Colon (tissue), 2 donors: ENCODE measurements at regions not wholly inside any gene's neighbourhood (a gene's known extent, or its start where the extent isn't known, plus 50 kb on each side); places are given as distances from the start of the nearest gene placed in this dataset.
"Not testable (repeated sequence)": the region's sequence is repeated elsewhere in the genome, so short reads cannot be mapped to it uniquely, and the experiment has no call there.

Source experiments
- FAIRE-seq: peaks from 2 replicates; lab custom pipeline; 2012; peaks lifted over from hg19 to GRCh38; lab: Jason Lieb, UNC
- donor health status: control.
- donor health status: control.

DNA sequence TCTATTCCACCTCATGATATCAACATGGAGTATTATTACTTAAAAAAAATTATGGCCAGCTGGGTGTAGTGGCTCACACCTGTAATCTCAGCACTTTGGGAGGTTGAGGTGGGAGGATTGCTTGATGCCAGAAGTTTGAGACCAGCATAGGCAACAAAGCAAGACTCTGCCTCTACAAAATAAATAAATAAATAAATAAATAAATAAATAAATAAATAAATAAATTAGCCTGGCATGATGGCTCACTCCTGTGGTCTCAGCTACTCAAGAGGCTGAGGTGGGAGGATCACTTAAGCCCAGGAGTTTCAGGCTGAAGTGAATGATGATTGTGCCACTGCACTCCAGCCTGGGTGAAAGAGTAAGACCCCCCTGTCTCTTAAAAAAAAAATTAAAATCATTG is 350.8 kb downstream of the VRK1 start:
- FAIRE-seq, result not testable (repeated sequence)

DNA sequence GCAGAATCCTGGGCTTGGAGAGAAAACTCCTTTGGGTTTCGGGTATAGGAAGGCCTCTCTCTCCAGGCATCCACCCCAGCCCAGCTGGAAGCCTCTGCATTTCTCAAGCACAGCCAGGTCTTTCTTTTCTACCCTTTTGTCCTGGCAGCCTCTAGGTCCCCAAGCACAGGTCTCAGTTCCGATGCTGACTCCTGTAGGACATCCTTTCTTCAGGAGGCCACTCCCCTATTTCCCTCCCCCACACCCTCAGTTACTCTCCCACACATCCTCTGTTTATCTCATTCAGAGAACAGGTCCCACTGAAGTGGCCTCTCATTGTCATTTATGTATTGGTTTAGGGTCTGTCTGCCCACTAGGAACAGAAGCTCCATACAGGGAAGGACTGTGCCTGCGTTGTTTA is 352.6 kb downstream of the VRK1 start:
- no peak for FAIRE-seq

DNA sequence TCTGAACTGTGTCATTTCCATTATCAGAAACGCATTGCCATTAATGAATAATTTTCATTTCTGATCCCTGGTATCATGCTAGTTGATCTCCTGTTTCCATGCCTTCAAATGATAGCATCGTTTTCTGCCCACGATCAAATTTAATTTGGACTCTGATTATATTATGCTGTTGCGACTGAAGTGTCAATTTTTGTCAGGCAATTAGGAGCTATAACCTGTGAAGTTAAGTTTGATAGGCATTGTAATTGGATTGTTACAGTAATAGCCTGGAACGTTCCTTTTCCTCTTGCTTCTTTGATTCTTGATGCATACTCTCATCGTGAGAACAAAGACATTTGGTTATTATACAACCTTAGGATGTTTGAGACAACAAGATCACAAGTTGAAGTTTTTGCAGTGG is 356.3 kb downstream of the VRK1 start:
- no peak for FAIRE-seq

DNA sequence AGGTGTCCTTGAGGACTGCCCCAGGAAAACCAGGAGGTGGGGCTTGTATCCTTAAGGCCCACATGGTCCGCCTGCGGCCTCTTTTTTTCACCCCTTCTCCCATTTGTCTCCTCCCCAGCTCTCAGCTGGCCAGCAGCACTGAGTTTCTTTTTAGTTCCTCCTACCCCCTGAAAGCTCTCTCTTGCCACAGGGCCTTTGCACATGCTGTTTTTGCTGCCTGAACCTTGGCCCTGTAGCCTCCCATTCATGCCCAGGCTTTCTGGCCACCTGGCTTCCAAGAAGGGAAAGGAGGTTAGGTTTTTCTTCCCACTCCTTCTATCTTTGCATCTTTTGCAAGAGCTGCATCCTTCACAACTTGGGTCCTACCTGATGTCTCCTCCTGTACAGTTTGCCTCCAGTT is 358.1 kb downstream of the VRK1 start:
- no peak for FAIRE-seq

DNA sequence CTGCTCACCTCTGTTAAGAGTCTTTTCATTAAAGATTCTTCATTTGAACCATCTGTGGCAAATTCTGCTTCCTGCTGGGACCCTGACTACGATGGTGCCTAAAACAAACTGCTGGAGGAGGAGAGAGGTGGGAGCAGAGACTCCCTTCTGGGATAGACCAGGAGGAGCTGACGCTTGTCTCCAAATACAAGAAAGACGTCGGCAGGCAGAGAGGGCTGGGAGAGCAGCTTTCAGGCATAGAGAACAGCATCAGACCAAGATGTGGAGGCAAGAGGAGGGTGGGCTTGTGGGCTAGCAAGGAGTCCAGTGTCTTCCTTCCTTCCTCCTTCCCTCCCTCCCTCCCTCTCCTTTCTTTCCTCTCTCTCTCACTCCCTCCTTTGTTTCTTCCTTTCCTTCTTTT is 358.6 kb downstream of the VRK1 start:
- FAIRE-seq, result no peak

DNA sequence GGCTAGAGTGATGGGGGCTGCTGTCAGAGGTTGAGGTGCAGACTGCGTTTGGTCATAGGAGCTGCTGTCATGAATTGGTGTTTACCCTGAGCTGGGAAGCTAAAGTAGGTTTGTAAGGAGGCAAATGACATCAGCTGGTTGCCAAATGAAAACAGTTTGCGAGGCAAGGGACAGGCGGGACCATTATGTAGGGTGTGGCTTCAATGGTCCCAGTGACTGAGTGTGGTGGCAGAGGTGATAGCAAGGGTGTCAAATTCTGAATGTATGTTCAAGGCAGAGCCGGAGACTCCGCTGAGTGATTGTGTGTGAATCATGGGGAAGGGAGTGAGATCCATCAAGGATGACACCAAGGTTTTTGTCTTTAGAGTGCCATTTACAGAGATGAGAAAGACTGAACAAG is 359.5 kb downstream of the VRK1 start:
- no peak for FAIRE-seq

DNA sequence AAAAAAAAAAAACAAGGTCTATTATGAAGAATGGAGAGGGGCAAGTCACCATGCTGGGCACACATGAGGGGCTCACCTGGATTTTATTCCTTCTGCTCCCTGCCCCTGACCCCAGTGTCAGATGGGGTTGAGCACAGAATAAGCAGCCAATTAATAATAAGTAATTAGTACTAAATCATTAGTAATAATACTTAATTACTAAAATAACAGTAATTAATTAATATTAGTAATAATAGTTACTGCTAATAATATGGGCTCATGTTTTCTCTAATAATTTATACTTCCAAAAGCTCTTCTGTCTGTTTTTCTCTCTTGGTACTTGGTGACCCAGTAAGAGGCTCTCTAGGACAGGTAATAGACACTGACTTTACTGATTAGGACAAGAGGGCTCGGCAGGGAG is 360.9 kb downstream of the VRK1 start:
- no peak for FAIRE-seq

DNA sequence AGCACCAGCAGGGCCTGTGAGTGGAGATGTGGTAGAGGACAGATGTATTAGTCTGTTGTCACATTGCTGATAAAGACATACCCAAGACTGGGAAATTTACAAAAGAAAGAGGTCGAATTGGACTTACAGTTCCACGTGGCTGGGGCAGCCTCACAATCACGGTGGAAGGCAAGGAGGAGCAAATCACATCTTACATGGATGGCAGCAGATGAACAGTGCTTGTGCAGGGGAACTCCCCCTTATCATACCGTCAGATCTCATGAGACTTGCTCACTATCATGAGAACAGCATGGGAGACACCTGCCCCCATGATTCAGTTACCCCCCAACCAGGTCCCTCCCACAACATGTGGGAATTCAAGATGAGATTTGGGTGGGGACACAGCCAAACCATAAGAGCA is 361.9 kb downstream of the VRK1 start:
- FAIRE-seq, result no peak

DNA sequence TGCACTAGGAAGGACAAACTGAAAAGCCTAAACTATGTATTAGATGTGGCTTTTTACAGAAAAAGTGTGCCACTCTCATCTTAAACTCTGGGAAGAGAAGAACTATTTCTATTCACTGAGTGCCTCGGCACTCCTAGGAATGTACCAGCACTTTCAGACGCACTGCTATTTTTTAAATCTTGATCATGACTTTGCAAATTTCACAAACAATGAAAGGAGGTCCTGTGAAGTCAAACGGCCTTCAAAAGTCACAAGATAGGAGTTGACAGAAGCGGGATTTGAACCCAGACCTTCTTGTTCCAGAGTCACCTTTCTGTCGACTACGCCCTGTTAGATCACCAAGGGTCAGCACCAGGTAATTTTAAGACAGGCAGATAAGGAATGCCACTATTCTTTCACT is 365.4 kb downstream of the VRK1 start:
- FAIRE-seq, result no peak

DNA sequence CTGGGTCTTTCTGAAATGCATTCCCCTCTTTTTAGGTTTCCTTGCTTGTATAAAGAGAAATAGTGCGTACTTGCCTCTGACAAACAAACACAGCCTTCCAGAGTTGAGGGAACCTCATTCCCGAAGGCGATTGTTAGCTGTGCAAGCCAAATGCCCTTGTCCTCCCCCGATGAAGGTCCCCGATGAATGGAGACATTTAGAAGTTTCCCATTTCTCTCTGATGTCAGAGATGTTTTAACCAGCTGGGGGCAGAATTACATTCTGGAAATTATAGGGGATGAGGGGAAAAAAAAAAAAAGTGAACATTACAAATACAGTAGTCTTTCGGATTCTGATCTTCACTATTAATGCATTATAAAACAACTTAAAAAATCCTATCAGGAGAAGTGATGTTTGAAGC is 366.8 kb downstream of the VRK1 start:
- FAIRE-seq, result no peak

DNA sequence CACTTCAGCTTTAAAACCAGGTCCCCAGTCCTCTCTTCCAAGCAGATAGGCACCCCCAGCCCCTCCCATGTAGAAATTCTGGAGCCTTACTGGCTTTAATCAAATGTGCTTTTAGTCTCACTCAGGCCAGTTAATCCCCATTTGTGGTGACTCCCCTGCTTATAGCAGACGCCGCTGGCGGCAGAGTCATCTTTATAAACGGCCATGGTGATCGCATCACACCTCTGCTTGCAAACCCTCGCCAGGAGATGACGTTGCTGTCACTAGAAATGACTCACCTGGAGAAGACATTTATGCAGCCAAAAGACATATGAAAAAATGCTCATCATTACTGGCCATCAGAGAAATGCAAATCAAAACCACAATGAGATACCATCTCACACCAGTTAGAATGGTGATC is 369.3 kb downstream of the VRK1 start:
- FAIRE-seq, result no peak

DNA sequence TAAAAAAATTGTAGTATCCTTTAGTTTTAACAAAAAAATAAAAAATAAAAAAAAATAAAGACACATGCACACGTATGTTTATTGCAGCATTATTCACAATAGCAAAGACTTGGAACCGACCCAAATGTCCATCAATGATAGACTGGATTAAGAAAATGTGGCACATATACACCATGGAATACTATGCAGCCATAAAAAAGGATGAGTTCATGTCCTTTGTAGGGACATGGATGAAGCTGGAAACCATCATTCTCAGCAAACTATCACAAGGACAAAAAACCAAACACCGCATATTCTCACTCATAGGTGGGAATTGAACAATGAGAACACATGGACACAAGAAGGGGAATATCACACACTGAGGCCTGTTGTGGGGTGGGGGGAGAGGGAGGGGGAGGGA is 370.4 kb downstream of the VRK1 start:
- FAIRE-seq, result not testable (repeated sequence)

DNA sequence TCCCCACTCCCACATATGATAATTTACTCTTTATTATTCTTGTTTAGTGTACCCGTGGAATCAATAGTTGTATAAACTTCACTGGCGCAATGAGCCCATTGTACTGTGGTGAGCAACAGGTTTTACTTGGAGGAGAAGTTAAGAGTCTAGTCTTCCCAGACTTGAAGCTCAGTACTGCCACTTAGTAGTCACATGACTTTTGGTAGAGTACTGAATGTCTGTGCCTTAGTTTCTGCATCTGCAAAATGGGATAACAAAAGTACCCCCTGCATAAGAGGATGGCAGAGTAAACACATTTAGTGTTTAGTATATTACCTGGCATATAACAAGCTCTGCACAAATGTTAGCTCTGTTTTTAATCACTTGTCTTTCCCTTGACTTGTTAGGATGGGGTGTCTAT is 375.5 kb downstream of the VRK1 start:
- no peak for FAIRE-seq

DNA sequence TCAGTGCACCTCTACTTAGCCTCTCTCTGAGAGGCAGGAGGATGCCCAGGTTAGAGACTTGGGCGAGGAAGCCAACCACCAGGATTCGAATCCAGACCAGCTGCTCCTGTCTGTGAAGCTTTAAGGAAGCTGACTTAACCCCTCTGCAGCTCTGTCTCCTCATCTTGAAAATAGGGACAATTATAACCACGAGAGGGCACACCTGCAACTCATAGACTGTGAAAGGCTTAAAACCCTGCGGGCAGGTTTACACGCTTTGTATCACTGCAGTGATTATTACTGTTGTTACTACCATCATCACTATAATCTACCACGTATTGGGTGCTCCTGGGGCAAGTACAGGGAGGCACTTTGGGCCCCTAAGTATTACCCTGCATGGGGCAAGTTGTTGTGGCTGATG is 379.8 kb downstream of the VRK1 start:
- FAIRE-seq, result no peak

DNA sequence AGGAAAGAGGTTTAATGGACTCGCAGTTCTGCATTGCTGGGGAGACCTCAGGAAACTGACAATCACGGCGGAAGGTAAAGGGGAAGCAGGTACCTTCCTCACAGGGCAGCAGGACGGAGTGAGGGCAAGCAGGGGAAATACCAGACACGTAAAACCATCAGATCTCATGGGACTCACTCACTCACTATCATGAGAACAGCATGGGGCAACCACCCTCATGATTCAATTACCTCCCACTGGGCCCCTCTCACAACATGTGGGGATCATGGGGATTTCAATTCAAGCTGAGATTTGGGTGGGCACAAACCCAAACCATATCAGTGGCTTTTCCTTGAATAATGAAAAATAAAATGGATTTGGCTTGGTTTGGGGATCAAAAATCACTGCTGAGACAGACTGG is 380.5 kb downstream of the VRK1 start:
- no peak for FAIRE-seq

DNA sequence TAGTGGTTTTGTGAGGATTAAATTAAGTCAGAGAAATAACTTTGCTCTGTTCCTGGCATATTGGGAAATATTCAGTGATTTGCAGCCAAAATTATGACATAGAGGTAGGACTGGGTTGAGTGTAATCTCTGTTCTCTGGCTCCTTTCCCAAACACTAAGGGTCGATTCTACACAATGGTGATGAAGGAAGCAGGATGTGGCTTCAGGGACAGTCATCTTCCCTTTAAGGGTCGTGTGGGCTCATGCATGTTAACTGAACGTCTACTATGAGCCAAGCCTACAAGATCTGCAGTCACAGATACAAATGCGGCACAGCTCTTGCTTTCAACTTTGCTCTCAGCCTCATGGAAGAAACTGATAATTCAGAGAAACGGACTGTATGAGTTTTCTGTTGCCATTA is 381.6 kb downstream of the VRK1 start:
- FAIRE-seq, result no peak

DNA sequence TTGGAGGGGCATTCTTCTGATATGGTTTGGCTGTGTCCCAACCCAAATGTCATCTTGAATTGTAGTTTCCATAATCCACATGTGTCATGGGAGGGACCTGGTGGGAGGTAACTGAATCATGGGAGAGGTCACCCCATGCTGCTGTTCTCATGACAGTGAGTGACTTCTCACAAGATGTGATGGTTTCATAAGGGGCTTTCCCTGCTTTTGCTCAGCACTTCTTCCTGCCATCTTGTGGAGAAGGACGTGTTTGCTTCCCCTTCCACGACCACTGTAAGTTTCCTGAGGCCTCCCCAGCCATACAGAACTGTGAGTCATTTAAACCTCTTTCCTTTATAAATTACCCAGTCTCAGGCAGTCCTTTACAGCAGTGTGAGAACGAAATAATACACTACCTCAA is 382.4 kb downstream of the VRK1 start:
- no peak for FAIRE-seq

DNA sequence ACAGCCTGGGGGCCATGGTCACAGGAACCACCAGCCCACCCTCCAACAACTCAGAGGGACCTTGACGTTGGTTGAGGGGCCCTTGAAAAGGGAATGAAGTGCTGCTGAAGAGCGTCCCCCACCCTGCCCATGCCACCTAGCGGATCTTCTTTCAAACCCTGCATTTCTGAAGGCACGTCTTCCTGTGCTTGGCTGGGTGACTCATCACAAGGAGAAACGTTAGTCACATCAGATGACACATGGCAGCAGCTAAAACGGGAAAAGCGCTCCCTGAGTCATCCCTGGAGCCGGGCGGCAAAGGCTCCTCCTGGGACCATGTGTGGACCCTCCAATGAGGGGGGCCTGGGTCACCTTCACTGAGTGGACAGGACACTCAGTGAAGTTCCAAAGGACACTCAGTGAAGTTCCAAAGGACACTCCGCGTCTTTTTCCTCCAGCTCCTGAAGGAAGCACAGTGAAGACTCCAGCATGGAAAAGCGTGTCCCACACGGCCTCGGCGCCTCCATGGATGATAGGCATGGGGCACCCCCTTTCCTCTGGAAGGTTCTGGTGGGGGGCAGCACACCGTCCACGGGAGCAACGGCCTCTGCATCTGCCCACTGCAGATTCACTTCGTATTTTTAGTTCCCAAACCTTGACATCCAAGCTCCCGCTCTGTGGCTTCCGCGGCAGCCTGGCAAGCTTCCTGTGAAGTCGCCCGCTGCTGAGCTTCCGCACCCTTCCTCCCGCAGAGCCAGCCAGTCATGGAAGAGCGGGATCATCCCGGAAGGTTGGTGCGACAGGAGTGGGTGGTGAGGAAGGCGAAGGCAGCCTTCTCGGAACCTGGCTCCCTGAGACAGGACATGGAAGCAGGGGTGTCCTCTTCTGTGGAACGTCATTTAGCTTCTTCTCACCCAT is 383.4 kb downstream of the VRK1 start:
- no peak for FAIRE-seq

DNA sequence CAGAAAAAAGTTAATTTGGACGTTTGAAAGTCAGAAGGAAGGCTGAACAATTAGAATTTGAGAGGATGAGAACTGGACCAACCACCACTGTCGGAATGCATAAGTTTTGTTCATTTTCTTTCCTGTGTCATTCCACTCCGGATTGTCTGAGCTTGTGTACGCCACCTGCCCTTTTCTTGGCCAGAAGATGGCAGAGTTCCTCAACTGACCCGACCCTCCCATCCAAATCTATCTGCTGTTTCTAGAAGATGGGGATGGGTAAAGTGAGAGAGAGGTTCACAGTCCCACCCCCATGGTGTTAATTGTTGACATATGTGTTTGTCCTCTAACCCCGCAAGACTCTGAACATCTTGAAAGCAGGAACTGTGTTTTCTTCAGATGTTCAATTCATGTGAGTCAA is 388.0 kb downstream of the VRK1 start:
- no peak for FAIRE-seq

DNA sequence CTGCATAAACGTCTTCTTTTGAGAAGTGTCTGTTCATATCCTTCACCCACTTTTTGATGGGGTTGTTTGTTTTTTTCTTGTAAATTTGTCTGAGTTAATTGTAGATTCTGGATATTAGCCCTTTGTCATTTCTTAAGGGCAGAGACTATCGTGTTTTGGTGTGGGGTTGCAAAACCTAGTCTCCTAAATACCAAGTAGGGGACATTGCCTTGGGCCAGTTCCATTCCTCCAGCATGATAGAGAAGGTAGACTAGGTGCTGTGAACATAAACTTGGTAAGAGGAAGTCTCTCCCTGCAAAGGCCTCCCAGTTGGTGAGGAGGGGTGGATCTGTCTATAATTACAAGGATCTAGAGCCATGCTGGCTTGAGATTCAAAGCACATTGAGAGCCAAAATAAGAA is 390.7 kb downstream of the VRK1 start:
- no peak for FAIRE-seq

DNA sequence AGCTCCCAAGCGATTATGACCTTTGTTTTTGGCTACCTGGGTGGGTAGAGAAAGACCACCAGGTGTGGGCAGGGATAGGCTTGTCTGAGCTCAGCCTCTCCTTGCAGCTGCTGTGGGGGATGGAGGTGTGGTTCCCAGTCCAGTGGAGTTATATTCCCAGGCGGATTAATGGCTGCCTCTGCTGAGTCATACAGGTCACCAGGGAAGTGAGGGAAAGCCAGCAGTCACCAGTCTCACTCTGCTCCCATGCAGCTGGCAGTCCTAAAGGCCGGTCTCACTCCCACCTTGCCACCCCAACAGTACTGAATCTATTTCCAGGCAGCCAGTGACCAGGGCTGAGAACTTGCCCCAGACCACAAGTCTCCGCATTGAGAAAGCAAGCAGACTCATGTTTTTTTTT is 399.2 kb downstream of the VRK1 start:
- no peak for FAIRE-seq

DNA sequence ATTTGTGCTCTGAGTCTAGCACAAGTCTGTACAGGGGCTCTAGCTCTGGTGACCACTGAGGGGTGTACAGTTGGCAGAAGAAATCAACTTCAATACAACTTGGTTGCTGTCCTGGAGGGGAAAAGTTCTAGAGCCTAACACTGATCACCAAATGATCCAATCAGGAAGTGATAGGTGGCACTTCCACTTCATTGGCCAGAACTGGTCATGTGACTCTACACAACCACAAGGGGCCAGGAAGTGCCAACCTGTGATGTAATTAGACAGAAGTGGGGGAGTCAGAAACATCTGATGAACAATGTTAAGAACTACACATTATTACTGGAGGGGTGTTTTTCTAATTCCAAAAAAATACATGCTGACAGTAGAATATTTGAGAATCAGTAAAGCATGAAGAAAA is 401.6 kb downstream of the VRK1 start:
- no peak for FAIRE-seq

DNA sequence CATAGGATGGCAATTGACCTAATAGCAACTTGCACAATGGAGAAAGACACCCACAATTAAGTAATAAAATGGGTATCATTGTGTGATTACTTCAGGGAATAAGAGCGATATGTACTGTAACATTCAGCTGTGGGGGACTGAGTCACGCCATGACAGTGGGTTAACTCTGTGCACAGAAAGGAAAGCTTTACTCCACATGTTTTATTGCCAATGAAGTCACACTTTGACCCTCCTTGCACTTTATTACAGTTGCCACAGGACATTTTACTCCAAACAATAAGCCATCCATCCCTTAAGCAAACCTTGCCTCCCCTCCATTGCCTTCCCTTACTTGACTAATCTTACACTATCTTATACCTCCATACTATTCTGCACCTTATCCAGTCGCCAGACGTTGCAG is 403.1 kb downstream of the VRK1 start:
- FAIRE-seq, result no peak

DNA sequence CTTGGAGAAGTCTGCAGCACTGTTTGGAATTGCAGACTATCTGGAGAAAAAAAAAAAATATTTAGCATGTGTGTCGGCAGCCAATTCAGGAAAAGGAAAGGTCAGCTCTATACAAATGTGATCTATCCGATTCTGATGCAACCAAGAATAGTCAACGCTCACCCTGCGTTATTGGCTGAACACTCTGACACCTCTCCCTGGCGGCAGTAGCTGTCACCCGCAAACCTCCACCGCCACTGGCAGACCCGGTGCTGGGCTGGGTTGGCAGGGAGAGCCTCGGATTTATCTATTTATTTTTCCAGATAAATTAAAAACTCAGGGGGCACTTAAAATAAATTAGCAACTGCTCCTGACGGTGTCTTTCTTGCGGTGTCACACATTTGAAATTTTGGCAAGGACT is 409.7 kb downstream of the VRK1 start:
- no peak for FAIRE-seq

DNA sequence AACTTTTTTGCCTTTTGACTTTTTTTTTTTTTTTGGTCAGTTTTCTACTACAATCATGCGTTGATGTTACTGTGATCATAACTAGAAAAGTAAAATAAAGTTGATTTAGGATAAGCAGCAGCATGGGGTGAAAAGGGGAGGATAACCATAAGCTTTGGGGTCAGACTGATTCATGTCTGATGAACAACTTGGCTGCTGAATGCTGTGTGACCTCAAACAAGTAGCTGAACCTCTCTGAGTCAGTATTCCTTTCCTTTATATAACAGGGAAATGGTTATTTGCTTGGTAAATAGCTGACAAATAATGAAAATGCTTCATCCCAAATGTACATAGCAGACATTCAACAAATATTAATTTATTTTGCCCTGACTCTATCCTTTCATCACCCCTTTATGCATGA is 413.0 kb downstream of the VRK1 start:
- FAIRE-seq, result no peak
